ENCODE measurements at regions not wholly inside any gene's neighbourhood (a gene's known extent, or its start where the extent isn't known, plus 50 kb on each side); places are given as distances from the start of the nearest gene placed in this dataset.

- Histone ChIP-seq H3K4me3 (ENCODE audit: low read length in 2 of 2) (no peak overlapping the region), H3K27me3 (ENCODE audit: control insufficient read depth in 1 of 2, insufficient read depth in 2 of 2, low read length in 1 of 2) (no peaks in the 10 kb centered on the region), H3K9me3 (ENCODE audit: control insufficient read depth, low read length) (no peaks in the 10 kb centered on the region), H3K4me1 (ENCODE audit: control insufficient read depth in 1 of 2, insufficient read depth in 2 of 2, low read length in 2 of 2) (no peaks in the 10 kb centered on the region), H3K36me3 (ENCODE audit: control insufficient read depth in 1 of 2, insufficient read depth in 2 of 2, low read length in 1 of 2) (peaks cover 0 to 3% of the 10 kb centered on the region in 2 donors), H3K27ac (ENCODE audit: low read depth in 1 of 2, low read length in 2 of 2) (no peak overlapping the region)
- DNase-seq = no peak
- WGBS, 2 donors = 83 to 86% methylated on average over 5 of the region's 5 CpGs
- no peak for ATAC-seq (ENCODE audit: low FRiP score)
- intact Hi-C loops (cut with DNase I) = no loop called here
These were observed 148.3 kb upstream of the PACRGL start for GRCh38 chr4:20552004-20552403.

DNA sequence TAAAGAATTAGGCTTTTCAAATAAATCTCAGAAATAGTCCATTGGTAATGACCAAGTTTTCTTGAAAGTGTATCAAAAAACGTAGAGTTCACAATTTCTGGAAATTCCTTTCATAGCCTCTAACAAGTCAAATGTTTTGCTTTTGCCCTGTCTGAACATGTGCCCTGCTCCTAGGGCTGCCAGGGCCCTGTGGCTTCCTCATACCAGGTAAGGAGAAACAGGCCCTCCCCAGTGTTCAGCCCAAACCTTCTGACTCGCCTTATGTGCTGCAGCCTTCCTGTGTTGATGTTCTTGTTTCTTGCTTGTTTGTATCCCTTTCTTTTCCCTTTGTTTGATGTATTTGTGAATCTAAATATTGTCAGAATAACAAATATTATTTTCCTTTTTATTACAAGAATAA is 146.1 kb upstream of the PACRGL start:
- Histone ChIP-seq H3K36me3 (ENCODE audit: control insufficient read depth in 1 of 2, insufficient read depth in 2 of 2, low read length in 1 of 2) (peaks cover 0 to 3% of the 10 kb centered on the region in 2 donors), H3K27me3 (ENCODE audit: control insufficient read depth in 1 of 2, insufficient read depth in 2 of 2, low read length in 1 of 2) (no peaks in the 10 kb centered on the region), H3K4me3 (ENCODE audit: low read length in 2 of 2) (no peak overlapping the region), H3K27ac (ENCODE audit: low read depth in 1 of 2, low read length in 2 of 2) (no peak overlapping the region), H3K4me1 (ENCODE audit: control insufficient read depth in 1 of 2, insufficient read depth in 2 of 2, low read length in 2 of 2) (no peaks in the 10 kb centered on the region), H3K9me3 (ENCODE audit: control insufficient read depth, low read length) (no peaks in the 10 kb centered on the region)
- ATAC-seq (ENCODE audit: low FRiP score) = no peak
- DNase-seq = peak in 1 of 2 donors; percentile 34
- intact Hi-C loops (cut with DNase I) = no loop called here
- WGBS, 2 donors = 61 to 68% methylated on average over 2 of the region's 2 CpGs

- intact Hi-C loops (cut with DNase I) = no loop called here
- Histone ChIP-seq H3K36me3 (ENCODE audit: control insufficient read depth in 1 of 2, insufficient read depth in 2 of 2, low read length in 1 of 2) (no peaks in the 10 kb centered on the region), H3K27ac (ENCODE audit: low read depth in 1 of 2, low read length in 2 of 2) (no peak overlapping the region), H3K4me3 (ENCODE audit: low read length in 2 of 2) (no peak overlapping the region), H3K9me3 (ENCODE audit: control insufficient read depth, low read length) (no peaks in the 10 kb centered on the region), H3K4me1 (ENCODE audit: control insufficient read depth in 1 of 2, insufficient read depth in 2 of 2, low read length in 2 of 2) (no peaks in the 10 kb centered on the region), H3K27me3 (ENCODE audit: control insufficient read depth in 1 of 2, insufficient read depth in 2 of 2, low read length in 1 of 2) (no peaks in the 10 kb centered on the region)
- ATAC-seq (ENCODE audit: low FRiP score) = no peak
- no peak for DNase-seq
- 47 to 65% methylated on average over 7 of the region's 7 CpGs for WGBS, 2 donors
These were observed 135.1 kb upstream of the PACRGL start for GRCh38 chr4:20565075-20565721.

DNA sequence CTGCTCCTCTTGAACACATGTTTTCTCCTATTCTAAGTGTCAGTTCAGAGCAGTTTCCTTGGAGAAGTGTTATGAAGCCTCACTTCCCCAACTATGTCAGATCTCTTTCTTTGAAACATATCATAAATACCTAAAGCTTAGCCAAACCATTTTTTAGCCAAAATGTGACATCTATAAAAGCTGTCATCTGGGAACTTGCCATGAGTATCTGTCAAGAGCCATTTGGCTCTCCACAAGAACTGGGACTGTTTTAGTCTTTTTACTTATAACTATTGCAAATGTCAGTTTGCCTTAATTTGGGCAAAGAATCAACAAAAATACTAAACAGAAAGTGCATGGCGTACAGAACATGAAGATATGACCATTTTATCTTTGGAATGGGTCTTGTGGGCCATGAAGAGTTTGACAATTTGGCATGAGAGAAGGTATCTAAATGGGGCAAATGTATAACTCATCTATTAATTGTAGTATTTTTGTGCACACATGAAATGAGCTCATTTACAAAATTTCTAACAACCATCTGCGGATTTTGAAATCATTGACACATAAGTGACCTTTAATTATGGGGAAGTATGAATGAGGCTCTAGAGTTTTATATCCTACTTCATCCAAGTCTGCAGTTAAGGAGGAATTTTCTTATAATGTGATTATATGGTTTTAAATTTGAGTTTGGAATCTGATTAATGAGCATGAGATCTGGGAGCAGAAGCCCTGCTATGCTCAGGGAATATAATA is 129.1 kb upstream of the PACRGL start:
- 71 to 73% methylated on average over 2 of the region's 2 CpGs for WGBS, 2 donors
- no peaks in the 10 kb centered on the region for H3K9me3 ChIP-seq (ENCODE audit: control insufficient read depth, low read length)
- no peak overlapping the region for H3K4me3 ChIP-seq (ENCODE audit: low read length in 2 of 2)
- intact Hi-C loops (cut with DNase I) = no loop called here
- no peak for ATAC-seq (ENCODE audit: low FRiP score)
- H3K27ac ChIP-seq (ENCODE audit: low read depth in 1 of 2, low read length in 2 of 2) = no peak overlapping the region
- no peaks in the 10 kb centered on the region for H3K27me3 ChIP-seq (ENCODE audit: control insufficient read depth in 1 of 2, insufficient read depth in 2 of 2, low read length in 1 of 2)
- no peak for DNase-seq
- no peaks in the 10 kb centered on the region for H3K36me3 ChIP-seq (ENCODE audit: control insufficient read depth in 1 of 2, insufficient read depth in 2 of 2, low read length in 1 of 2)
- H3K4me1 ChIP-seq (ENCODE audit: control insufficient read depth in 1 of 2, insufficient read depth in 2 of 2, low read length in 2 of 2) = no peaks in the 10 kb centered on the region

DNA sequence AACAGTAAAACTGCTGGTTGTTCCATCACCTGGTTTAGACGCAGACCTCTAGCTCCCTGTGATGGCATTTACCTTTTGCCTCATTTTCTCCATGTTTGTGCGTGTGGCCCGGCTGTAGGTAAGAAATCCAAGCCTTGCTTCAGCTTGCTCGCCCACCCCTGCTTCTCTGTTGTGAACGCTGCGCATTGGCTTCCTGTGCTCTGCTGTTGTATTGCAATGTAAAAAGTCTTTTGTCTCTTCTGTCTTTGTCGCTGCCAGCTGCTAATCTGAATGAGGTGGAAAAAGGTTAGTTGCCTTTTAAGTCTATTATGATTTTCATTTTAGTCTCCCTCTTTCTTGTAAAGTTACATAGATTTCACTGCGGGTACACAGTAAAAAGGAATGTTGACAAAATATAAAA is 127.3 kb upstream of the PACRGL start:
- Histone ChIP-seq H3K4me3 (ENCODE audit: low read length in 2 of 2) (no peak overlapping the region), H3K27ac (ENCODE audit: low read depth in 1 of 2, low read length in 2 of 2) (no peak overlapping the region), H3K27me3 (ENCODE audit: control insufficient read depth in 1 of 2, insufficient read depth in 2 of 2, low read length in 1 of 2) (no peaks in the 10 kb centered on the region), H3K9me3 (ENCODE audit: control insufficient read depth, low read length) (no peaks in the 10 kb centered on the region), H3K4me1 (ENCODE audit: control insufficient read depth in 1 of 2, insufficient read depth in 2 of 2, low read length in 2 of 2) (no peaks in the 10 kb centered on the region), H3K36me3 (ENCODE audit: control insufficient read depth in 1 of 2, insufficient read depth in 2 of 2, low read length in 1 of 2) (no peaks in the 10 kb centered on the region)
- 88 to 90% methylated on average over 8 of the region's 8 CpGs for WGBS, 2 donors
- DNase-seq = no peak
- intact Hi-C loops (cut with DNase I) = no loop called here
- no peak for ATAC-seq (ENCODE audit: low FRiP score)

- Histone ChIP-seq H3K36me3 (ENCODE audit: control insufficient read depth in 1 of 2, insufficient read depth in 2 of 2, low read length in 1 of 2) (no peaks in the 10 kb centered on the region), H3K4me1 (ENCODE audit: control insufficient read depth in 1 of 2, insufficient read depth in 2 of 2, low read length in 2 of 2) (no peaks in the 10 kb centered on the region), H3K4me3 (ENCODE audit: low read length in 2 of 2) (no peak overlapping the region), H3K9me3 (ENCODE audit: control insufficient read depth, low read length) (no peaks in the 10 kb centered on the region), H3K27ac (ENCODE audit: low read depth in 1 of 2, low read length in 2 of 2) (no peak overlapping the region), H3K27me3 (ENCODE audit: control insufficient read depth in 1 of 2, insufficient read depth in 2 of 2, low read length in 1 of 2) (no peaks in the 10 kb centered on the region)
- 84 to 90% methylated on average over 1 of the region's 1 CpG for WGBS, 2 donors
- ATAC-seq (ENCODE audit: low FRiP score) = no peak
- no peak for DNase-seq
- intact Hi-C loops (cut with DNase I) = no loop called here
These were observed 125.3 kb upstream of the PACRGL start for GRCh38 chr4:20574986-20575385.

DNA sequence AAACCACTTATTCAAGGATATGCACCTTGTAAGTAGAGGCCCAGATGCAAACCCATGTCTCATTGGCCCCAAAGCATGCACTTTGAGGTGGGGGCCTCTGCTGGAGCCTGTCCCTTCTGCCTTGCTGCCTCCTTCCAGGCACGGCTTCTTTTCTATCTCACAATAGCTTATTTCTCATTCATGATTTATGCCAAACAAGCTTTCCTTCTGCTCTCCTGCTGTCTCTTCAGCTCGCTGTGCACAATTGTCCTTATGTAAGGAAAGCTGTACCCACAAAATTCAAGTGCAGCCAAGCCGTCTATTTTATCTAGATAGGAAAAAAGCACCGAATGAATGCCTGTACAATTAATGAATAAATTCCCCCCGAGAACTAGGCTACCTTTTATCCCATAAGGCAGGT is 124.8 kb upstream of the PACRGL start:
- WGBS, 2 donors = 81 to 82% methylated on average over 5 of the region's 5 CpGs

GRCh38 chr4:20576861-20577260 is 123.4 kb upstream of the PACRGL start:
- intact Hi-C loops (cut with DNase I) = no loop called here
- H3K4me1 ChIP-seq (ENCODE audit: control insufficient read depth in 1 of 2, insufficient read depth in 2 of 2, low read length in 2 of 2) = no peaks in the 10 kb centered on the region

More for the DNA sequence above, 124.8 kb upstream of the PACRGL start:
- no peak for DNase-seq
- no peak for ATAC-seq (ENCODE audit: low FRiP score)
- H3K4me3 ChIP-seq (ENCODE audit: low read length in 2 of 2) = no peak overlapping the region
- H3K4me1 ChIP-seq (ENCODE audit: control insufficient read depth in 1 of 2, insufficient read depth in 2 of 2, low read length in 2 of 2) = no peaks in the 10 kb centered on the region
- no peaks in the 10 kb centered on the region for H3K36me3 ChIP-seq (ENCODE audit: control insufficient read depth in 1 of 2, insufficient read depth in 2 of 2, low read length in 1 of 2)
- no peaks in the 10 kb centered on the region for H3K27me3 ChIP-seq (ENCODE audit: control insufficient read depth in 1 of 2, insufficient read depth in 2 of 2, low read length in 1 of 2)
- H3K9me3 ChIP-seq (ENCODE audit: control insufficient read depth, low read length) = no peaks in the 10 kb centered on the region
- intact Hi-C loops (cut with DNase I) = no loop called here
- H3K27ac ChIP-seq (ENCODE audit: low read depth in 1 of 2, low read length in 2 of 2) = no peak overlapping the region

DNA sequence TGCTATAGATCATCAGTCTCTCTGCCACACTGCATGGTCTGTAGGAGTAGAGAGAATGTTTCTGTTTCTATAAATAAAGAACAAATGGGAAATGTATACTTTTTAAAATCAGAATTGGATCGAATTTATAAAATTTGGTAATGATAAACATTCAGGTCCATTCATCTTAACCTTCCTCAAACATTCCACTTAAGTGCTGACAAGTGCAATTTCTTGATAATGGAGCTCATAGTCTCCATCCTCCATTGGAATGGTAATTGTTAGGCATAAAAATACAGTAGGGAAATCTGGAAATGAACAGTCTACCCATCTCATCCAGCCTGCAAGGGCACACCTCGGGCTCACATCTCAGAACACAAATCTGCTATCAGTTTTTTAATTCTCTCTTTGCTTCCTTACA is 122.6 kb upstream of the PACRGL start:
- no peaks in the 10 kb centered on the region for H3K36me3 ChIP-seq (ENCODE audit: control insufficient read depth in 1 of 2, insufficient read depth in 2 of 2, low read length in 1 of 2)
- H3K4me3 ChIP-seq (ENCODE audit: low read length in 2 of 2) = no peak overlapping the region
- H3K4me1 ChIP-seq (ENCODE audit: control insufficient read depth in 1 of 2, insufficient read depth in 2 of 2, low read length in 2 of 2) = no peaks in the 10 kb centered on the region
- H3K27ac ChIP-seq (ENCODE audit: low read depth in 1 of 2, low read length in 2 of 2) = no peak overlapping the region
- intact Hi-C loops (cut with DNase I) = no loop called here
- DNase-seq (no peak), ATAC-seq (ENCODE audit: low FRiP score) (no peak)
- WGBS, 2 donors = 77 to 80% methylated on average over 2 of the region's 2 CpGs
- H3K27me3 ChIP-seq (ENCODE audit: control insufficient read depth in 1 of 2, insufficient read depth in 2 of 2, low read length in 1 of 2) = no peaks in the 10 kb centered on the region
- H3K9me3 ChIP-seq (ENCODE audit: control insufficient read depth, low read length) = no peaks in the 10 kb centered on the region

More at GRCh38 chr4:20576861-20577260, 123.4 kb upstream of the PACRGL start:
- no peak overlapping the region for H3K4me3 ChIP-seq (ENCODE audit: low read length in 2 of 2)
- no peaks in the 10 kb centered on the region for H3K27me3 ChIP-seq (ENCODE audit: control insufficient read depth in 1 of 2, insufficient read depth in 2 of 2, low read length in 1 of 2)
- H3K27ac ChIP-seq (ENCODE audit: low read depth in 1 of 2, low read length in 2 of 2) = no peak overlapping the region
- H3K9me3 ChIP-seq (ENCODE audit: control insufficient read depth, low read length) = no peaks in the 10 kb centered on the region
- H3K36me3 ChIP-seq (ENCODE audit: control insufficient read depth in 1 of 2, insufficient read depth in 2 of 2, low read length in 1 of 2) = no peaks in the 10 kb centered on the region
- ATAC-seq (ENCODE audit: low FRiP score) = no peak
- DNase-seq = no peak
